HCT116 (cell line): ENCODE measurements at regions not wholly inside any gene's neighbourhood (a gene's known extent, or its start where the extent isn't known, plus 50 kb on each side); places are given as distances from the start of the nearest gene placed in this dataset.
"Not testable (repeated sequence)": the region's sequence is repeated elsewhere in the genome, so short reads cannot be mapped to it uniquely, and the experiment has no call there.

ENCODE experiments used
- EZH2 ChIP-seq: fragments of 200-600 bp; sonication (generic); IDR thresholded peaks from 2 replicates; pipeline ENCODE4 v1.6.1; 2017; ENCODE audit warnings: antibody characterized with exemption, mixed run types
- EZH2phosphoT487 ChIP-seq: fragments of 200-600 bp; IDR thresholded peaks from 2 replicates; pipeline ENCODE4 v1.6.1; 2018; ENCODE audit warnings: antibody characterized with exemption, borderline replicate concordance
- FOSL1 ChIP-seq: IDR thresholded peaks from 2 replicates; pipeline ENCODE4 v1.6.1; 2012; ENCODE audit warnings: low read depth
- POLR2A ChIP-seq: IDR thresholded peaks from 2 replicates; pipeline ENCODE4 v1.7.0; 2011; ENCODE audit warnings: borderline replicate concordance; ENCODE audit not compliant: insufficient read depth, insufficient read length; ENCODE audit errors: extremely low read depth
- YY1 ChIP-seq: IDR thresholded peaks from 2 replicates; pipeline ENCODE4 v1.6.1; 2011; ENCODE audit warnings: low read length, low read depth, moderate library complexity, mild to moderate bottlenecking; ENCODE audit not compliant: insufficient replicate concordance; ENCODE audit errors: extremely low read depth
- TF ChIP-seq, protein P1 (sequence below): IDR thresholded peaks from 2 replicates; pipeline ENCODE4 v1.6.1; 2011; ENCODE audit warnings: mild to moderate bottlenecking, low read length, moderate library complexity; ENCODE audit not compliant: insufficient replicate concordance; ENCODE audit errors: extremely low read depth
- TF ChIP-seq, protein P2 (sequence below), 3 experiments: fragments of 200-600 bp in 1 of 3; sonication (generic) in 1 of 3; IDR thresholded peaks in 2 of 3; conservative IDR thresholded peaks in 1 of 3; 2 replicates each; pipeline ENCODE4 v1.5.1; 2012 to 2017; ENCODE audit warnings: low read depth in 2 of 3, low read length in 2 of 3, antibody characterized with exemption in 1 of 3, borderline replicate concordance in 1 of 3, control low read depth in 1 of 3, mild to moderate bottlenecking in 1 of 3, mixed read lengths in 1 of 3, mixed run types in 1 of 3, moderate library complexity in 1 of 3; ENCODE audit not compliant: insufficient read depth in 1 of 3
- TF ChIP-seq, protein P3 (sequence below): IDR thresholded peaks from 2 replicates; pipeline ENCODE4 v1.6.1; 2012; ENCODE audit warnings: low read depth

DNA sequence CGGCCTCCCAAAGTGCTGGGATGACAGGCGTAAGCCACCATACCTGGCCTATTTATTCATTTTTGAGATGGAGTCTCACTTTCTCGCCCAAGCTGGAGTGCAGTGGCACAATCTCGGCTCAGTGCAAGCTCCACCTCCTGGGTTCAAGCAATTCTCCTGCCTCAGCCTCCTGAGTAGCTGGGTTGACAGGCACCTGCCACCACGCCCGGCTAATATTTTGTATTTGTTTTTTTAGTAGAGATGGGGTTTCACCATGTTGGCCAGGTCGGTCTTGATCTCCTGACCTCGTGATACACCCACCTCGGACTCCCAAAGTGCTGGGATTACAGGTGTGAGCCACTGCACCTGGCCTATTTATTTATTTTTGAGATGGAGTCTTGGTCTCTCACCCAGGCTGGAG lies 141.6 kb upstream of the TPTE start:
- TF ChIP-seq POLR2A, EZH2phosphoT487, YY1, FOSL1, EZH2: not testable (repeated sequence)
- TF ChIP-seq, protein P1, sequence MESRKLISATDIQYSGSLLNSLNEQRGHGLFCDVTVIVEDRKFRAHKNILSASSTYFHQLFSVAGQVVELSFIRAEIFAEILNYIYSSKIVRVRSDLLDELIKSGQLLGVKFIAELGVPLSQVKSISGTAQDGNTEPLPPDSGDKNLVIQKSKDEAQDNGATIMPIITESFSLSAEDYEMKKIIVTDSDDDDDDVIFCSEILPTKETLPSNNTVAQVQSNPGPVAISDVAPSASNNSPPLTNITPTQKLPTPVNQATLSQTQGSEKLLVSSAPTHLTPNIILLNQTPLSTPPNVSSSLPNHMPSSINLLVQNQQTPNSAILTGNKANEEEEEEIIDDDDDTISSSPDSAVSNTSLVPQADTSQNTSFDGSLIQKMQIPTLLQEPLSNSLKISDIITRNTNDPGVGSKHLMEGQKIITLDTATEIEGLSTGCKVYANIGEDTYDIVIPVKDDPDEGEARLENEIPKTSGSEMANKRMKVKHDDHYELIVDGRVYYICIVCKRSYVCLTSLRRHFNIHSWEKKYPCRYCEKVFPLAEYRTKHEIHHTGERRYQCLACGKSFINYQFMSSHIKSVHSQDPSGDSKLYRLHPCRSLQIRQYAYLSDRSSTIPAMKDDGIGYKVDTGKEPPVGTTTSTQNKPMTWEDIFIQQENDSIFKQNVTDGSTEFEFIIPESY: not testable (repeated sequence)
- TF ChIP-seq, protein P2, sequence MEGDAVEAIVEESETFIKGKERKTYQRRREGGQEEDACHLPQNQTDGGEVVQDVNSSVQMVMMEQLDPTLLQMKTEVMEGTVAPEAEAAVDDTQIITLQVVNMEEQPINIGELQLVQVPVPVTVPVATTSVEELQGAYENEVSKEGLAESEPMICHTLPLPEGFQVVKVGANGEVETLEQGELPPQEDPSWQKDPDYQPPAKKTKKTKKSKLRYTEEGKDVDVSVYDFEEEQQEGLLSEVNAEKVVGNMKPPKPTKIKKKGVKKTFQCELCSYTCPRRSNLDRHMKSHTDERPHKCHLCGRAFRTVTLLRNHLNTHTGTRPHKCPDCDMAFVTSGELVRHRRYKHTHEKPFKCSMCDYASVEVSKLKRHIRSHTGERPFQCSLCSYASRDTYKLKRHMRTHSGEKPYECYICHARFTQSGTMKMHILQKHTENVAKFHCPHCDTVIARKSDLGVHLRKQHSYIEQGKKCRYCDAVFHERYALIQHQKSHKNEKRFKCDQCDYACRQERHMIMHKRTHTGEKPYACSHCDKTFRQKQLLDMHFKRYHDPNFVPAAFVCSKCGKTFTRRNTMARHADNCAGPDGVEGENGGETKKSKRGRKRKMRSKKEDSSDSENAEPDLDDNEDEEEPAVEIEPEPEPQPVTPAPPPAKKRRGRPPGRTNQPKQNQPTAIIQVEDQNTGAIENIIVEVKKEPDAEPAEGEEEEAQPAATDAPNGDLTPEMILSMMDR (IDR thresholded peaks at IDR 0.05 in 2 of 3, conservative IDR thresholded peaks at IDR 0.05 in 1 of 3; ENCODE audit: borderline replicate concordance in 1 of 3, insufficient read depth in 1 of 3, low read depth in 2 of 3, low read length in 2 of 3): not testable (repeated sequence)
- TF ChIP-seq, protein P3, sequence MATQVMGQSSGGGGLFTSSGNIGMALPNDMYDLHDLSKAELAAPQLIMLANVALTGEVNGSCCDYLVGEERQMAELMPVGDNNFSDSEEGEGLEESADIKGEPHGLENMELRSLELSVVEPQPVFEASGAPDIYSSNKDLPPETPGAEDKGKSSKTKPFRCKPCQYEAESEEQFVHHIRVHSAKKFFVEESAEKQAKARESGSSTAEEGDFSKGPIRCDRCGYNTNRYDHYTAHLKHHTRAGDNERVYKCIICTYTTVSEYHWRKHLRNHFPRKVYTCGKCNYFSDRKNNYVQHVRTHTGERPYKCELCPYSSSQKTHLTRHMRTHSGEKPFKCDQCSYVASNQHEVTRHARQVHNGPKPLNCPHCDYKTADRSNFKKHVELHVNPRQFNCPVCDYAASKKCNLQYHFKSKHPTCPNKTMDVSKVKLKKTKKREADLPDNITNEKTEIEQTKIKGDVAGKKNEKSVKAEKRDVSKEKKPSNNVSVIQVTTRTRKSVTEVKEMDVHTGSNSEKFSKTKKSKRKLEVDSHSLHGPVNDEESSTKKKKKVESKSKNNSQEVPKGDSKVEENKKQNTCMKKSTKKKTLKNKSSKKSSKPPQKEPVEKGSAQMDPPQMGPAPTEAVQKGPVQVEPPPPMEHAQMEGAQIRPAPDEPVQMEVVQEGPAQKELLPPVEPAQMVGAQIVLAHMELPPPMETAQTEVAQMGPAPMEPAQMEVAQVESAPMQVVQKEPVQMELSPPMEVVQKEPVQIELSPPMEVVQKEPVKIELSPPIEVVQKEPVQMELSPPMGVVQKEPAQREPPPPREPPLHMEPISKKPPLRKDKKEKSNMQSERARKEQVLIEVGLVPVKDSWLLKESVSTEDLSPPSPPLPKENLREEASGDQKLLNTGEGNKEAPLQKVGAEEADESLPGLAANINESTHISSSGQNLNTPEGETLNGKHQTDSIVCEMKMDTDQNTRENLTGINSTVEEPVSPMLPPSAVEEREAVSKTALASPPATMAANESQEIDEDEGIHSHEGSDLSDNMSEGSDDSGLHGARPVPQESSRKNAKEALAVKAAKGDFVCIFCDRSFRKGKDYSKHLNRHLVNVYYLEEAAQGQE: not testable (repeated sequence)
